Thyroid gland (tissue), 4 donors: ENCODE measurements at regions not wholly inside any gene's neighbourhood (a gene's known extent, or its start where the extent isn't known, plus 50 kb on each side); places are given as distances from the start of the nearest gene placed in this dataset.

Experiments
- DNase-seq, 2 donors: peaks; one replicate each; pipeline ENCODE4 v3.0.0-alpha.2; 2019
- H3K27ac ChIP-seq, 3 donors: fragments of 200-600 bp; sonication (generic); 1 replicate in 2 of 3; 2 replicates in 1 of 3; pipeline ENCODE4 v1.5.1; 2016 to 2019; ENCODE audit warnings: mild to moderate bottlenecking in 1 of 3, moderate library complexity in 1 of 3
- H3K27me3 ChIP-seq: fragments of 200-600 bp; sonication (generic); one replicate; pipeline ENCODE4 v1.5.1; 2019
- H3K36me3 ChIP-seq, 2 donors: fragments of 200-600 bp; sonication (generic); one replicate each; pipeline ENCODE4 v1.5.1; 2016 to 2019
- H3K4me1 ChIP-seq, 2 donors: fragments of 200-600 bp; sonication (generic); one replicate each; pipeline ENCODE4 v1.5.1; 2017 to 2019
- H3K4me3 ChIP-seq, 3 donors: fragments of 200-600 bp; sonication (generic); replicated peaks in 1 of 3; 1 replicate in 2 of 3; 2 replicates in 1 of 3; pipeline ENCODE4 v1.5.1; 2016; ENCODE audit warnings: mild to moderate bottlenecking in 1 of 3
- H3K9me3 ChIP-seq: fragments of 200-600 bp; sonication (generic); one replicate; pipeline ENCODE4 v1.5.1; 2017
- POLR2A ChIP-seq, 2 donors: fragments of 450-650 bp; IDR thresholded peaks; one replicate each; pipeline ENCODE4 v1.6.1; 2017; ENCODE audit warnings: antibody characterized with exemption in 2 of 2, mild to moderate bottlenecking in 2 of 2, moderate library complexity in 1 of 2
- WGBS, 2 donors: methylation state at CpG; one replicate each; pipeline ENCODE4 v1.1.5; 2017; 5-methylcytosine and 5-hydroxymethylcytosine counted together
- intact Hi-C: fragments of 100-400 bp; cut with DNase I; formaldehyde crosslinking; loops from one replicate; pipeline ENCODE4 v1.15.1; 2023
- TF ChIP-seq, protein P1 (sequence below), 6 experiments: fragments of 200-600 bp in 3 of 6; fragments of 450-650 bp in 3 of 6; sonication (generic) in 3 of 6; IDR thresholded peaks; one replicate each; pipeline ENCODE4 v1.5.1; 2016 to 2019; ENCODE audit warnings: antibody characterized with exemption in 6 of 6, mild to moderate bottlenecking in 2 of 6, inconsistent platforms in 1 of 6, moderate library complexity in 1 of 6

- H3K36me3 ChIP-seq = no peaks in the 10 kb centered on the region
- peaks cover 16 to 30% of the 10 kb centered on the region in 2 donors for H3K4me1 ChIP-seq
- WGBS, 2 donors = 80 to 81% methylated on average over 5 of the region's 5 CpGs
- TF ChIP-seq, protein P1, sequence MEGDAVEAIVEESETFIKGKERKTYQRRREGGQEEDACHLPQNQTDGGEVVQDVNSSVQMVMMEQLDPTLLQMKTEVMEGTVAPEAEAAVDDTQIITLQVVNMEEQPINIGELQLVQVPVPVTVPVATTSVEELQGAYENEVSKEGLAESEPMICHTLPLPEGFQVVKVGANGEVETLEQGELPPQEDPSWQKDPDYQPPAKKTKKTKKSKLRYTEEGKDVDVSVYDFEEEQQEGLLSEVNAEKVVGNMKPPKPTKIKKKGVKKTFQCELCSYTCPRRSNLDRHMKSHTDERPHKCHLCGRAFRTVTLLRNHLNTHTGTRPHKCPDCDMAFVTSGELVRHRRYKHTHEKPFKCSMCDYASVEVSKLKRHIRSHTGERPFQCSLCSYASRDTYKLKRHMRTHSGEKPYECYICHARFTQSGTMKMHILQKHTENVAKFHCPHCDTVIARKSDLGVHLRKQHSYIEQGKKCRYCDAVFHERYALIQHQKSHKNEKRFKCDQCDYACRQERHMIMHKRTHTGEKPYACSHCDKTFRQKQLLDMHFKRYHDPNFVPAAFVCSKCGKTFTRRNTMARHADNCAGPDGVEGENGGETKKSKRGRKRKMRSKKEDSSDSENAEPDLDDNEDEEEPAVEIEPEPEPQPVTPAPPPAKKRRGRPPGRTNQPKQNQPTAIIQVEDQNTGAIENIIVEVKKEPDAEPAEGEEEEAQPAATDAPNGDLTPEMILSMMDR (IDR thresholded peaks at IDR 0.05) = no peak
- TF ChIP-seq POLR2A (IDR thresholded peaks at IDR 0.05) = no peak
- no peak overlapping the region for H3K4me3 ChIP-seq
- H3K9me3 ChIP-seq = no peaks in the 10 kb centered on the region
- intact Hi-C loops = no loop called here
- peak overlapping the region; percentile 42 to 85 (median 51) for H3K27ac ChIP-seq
- H3K27me3 ChIP-seq = no peaks in the 10 kb centered on the region
- no peak for DNase-seq
Observed at GRCh38 chr6:140077827-140078560, 703.5 kb upstream of the CITED2 start.

GRCh38 chr6:140076105-140076504 lies 701.7 kb upstream of the CITED2 start:
- TF ChIP-seq, protein P1 (IDR thresholded peaks at IDR 0.05) = no peak
- TF ChIP-seq POLR2A (IDR thresholded peaks at IDR 0.05) = no peak
- WGBS, 2 donors = 90 to 95% methylated on average over 1 of the region's 1 CpG
- intact Hi-C loops = no loop called here
- Histone ChIP-seq H3K36me3 (no peaks in the 10 kb centered on the region), H3K4me1 (peaks cover 25 to 42% of the 10 kb centered on the region in 2 donors), H3K27ac (no peak overlapping the region), H3K4me3 (no peak overlapping the region), H3K27me3 (no peaks in the 10 kb centered on the region), H3K9me3 (no peaks in the 10 kb centered on the region)
- no peak for DNase-seq

DNA sequence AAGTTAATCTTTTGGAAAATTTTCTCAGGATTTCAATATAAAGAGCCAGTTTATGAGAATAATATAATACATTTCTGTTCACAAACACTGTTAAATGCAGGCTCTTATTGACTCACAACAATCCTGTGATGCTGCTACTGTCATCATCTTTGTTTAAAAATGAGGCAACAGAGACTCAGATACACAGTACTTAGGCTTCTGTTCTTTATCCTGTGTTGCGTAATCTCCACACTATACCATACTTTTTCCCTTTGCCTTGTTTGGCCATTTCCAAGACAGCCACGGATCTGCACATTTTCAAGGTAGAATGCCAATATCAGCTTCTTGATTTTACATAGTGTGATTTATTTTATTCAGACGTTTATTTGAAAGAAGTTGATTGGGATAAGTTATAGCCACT lies 699.0 kb upstream of the CITED2 start:
- 86 to 92% methylated on average over 3 of the region's 3 CpGs for WGBS, 2 donors
- Histone ChIP-seq H3K27ac (no peak overlapping the region), H3K27me3 (no peaks in the 10 kb centered on the region), H3K4me1 (peaks cover 22 to 35% of the 10 kb centered on the region in 2 donors), H3K36me3 (no peaks in the 10 kb centered on the region), H3K4me3 (no peak overlapping the region), H3K9me3 (no peaks in the 10 kb centered on the region)
- DNase-seq = no peak
- intact Hi-C loops = no loop called here
- TF ChIP-seq, protein P1 (IDR thresholded peaks at IDR 0.05) = no peak
- TF ChIP-seq POLR2A (IDR thresholded peaks at IDR 0.05) = no peak

DNA sequence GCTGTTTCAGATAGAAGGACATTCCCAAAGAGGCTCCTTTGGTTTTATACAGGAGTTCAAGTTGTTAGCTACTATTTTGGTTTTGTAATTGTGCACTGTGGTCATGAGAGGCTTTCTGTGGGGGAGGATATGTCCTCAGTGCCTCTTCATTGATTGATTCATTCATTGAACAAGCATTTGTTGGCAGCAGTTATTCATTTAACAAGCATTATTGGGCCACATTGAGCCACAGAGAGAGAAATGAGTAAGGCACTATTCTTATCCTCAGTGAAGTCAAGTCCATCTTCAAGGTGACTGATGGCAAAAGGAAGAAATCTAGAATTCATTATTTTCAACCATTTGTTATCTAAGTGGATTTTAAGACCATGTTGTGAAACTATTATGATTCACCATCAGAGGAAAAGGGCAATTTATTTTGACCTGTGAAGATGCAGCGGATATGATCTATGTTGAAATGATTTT lies 697.2 kb upstream of the CITED2 start:
- Histone ChIP-seq H3K27ac (peak overlapping the region; percentile 57 to 74 (median 60)), H3K9me3 (no peaks in the 10 kb centered on the region), H3K36me3 (no peaks in the 10 kb centered on the region), H3K4me1 (peaks cover 19 to 28% of the 10 kb centered on the region in 2 donors), H3K27me3 (no peaks in the 10 kb centered on the region), H3K4me3 (no peak overlapping the region)
- intact Hi-C loops = no loop called here
- no peak for TF ChIP-seq POLR2A (IDR thresholded peaks at IDR 0.05)
- TF ChIP-seq, protein P1 (IDR thresholded peaks at IDR 0.05) = no peak
- no peak for DNase-seq
- WGBS, 2 donors = 84 to 87% methylated on average over 1 of the region's 1 CpG

- WGBS, 2 donors = 13 to 20% methylated on average over 3 of the region's 3 CpGs
- peaks cover 19 to 28% of the 10 kb centered on the region in 2 donors for H3K4me1 ChIP-seq
- H3K27ac ChIP-seq = peak overlapping the region; percentile 57 to 74 (median 60)
Observed at GRCh38 chr6:140070846-140071473, 696.5 kb upstream of the CITED2 start.

More at GRCh38 chr6:140070846-140071473, 696.5 kb upstream of the CITED2 start:
- no peaks in the 10 kb centered on the region for H3K36me3 ChIP-seq
- no peaks in the 10 kb centered on the region for H3K9me3 ChIP-seq
- TF ChIP-seq, protein P1 (IDR thresholded peaks at IDR 0.05) = no peak
- no peak for TF ChIP-seq POLR2A (IDR thresholded peaks at IDR 0.05)
- no peak overlapping the region for H3K4me3 ChIP-seq
- no peaks in the 10 kb centered on the region for H3K27me3 ChIP-seq
- peak; percentile 8 to 12 for DNase-seq
- intact Hi-C loops = no loop called here
